Activated CD4-positive, CD25-positive, alpha-beta regulatory T cell treated with anti-CD3 and anti-CD28 coated beads, Interleukin-2, amount 50 U/mL, for 24 hours (primary cell): ENCODE measurements at regions not wholly inside any gene's neighbourhood (a gene's known extent, or its start where the extent isn't known, plus 50 kb on each side); places are given as distances from the start of the nearest gene placed in this dataset.
"Not testable (repeated sequence)": the region's sequence is repeated elsewhere in the genome, so short reads cannot be mapped to it uniquely, and the experiment has no call there.

ENCODE experiments used
- ATAC-seq, 2 donors: fragments of 150-1000 bp; cut with Tn5 transposase; one replicate each; pipeline ENCODE4 v1.10.0; 2021; ENCODE audit warnings: mild to moderate bottlenecking in 1 of 2, moderate library complexity in 1 of 2

GRCh38 chr3:88979760-88980159, 127.7 kb upstream of the EPHA3 start:
- ATAC-seq: no peak

- no peak for ATAC-seq
Observed at GRCh38 chr3:88983458-88983857, 124.0 kb upstream of the EPHA3 start.

- no peak for ATAC-seq
Observed at GRCh38 chr3:88984256-88984655, 123.2 kb upstream of the EPHA3 start.

- no peak for ATAC-seq
Observed at GRCh38 chr3:88984832-88985231, 122.6 kb upstream of the EPHA3 start.

- ATAC-seq: no peak
Observed at GRCh38 chr3:88985491-88985890, 121.9 kb upstream of the EPHA3 start.

GRCh38 chr3:88986834-88987233, 120.6 kb upstream of the EPHA3 start:
- no peak for ATAC-seq

GRCh38 chr3:88987776-88988175, 119.6 kb upstream of the EPHA3 start:
- no peak for ATAC-seq

GRCh38 chr3:88988906-88989305, 118.5 kb upstream of the EPHA3 start:
- ATAC-seq: no peak

GRCh38 chr3:88991496-88991895, 115.9 kb upstream of the EPHA3 start:
- ATAC-seq: no peak

- no peak for ATAC-seq
Observed at GRCh38 chr3:88996691-88997090, 110.7 kb upstream of the EPHA3 start.

- no peak for ATAC-seq
Observed at GRCh38 chr3:88997260-88997659, 110.2 kb upstream of the EPHA3 start.

- no peak for ATAC-seq
Observed at GRCh38 chr3:89000886-89001285, 106.5 kb upstream of the EPHA3 start.

GRCh38 chr3:89002191-89002590, 105.2 kb upstream of the EPHA3 start:
- ATAC-seq: no peak

- ATAC-seq: no peak
Observed at GRCh38 chr3:89013536-89013935, 93.9 kb upstream of the EPHA3 start.

GRCh38 chr3:89017531-89017930, 89.9 kb upstream of the EPHA3 start:
- ATAC-seq: no peak

- no peak for ATAC-seq
Observed at GRCh38 chr3:89025185-89025584, 82.2 kb upstream of the EPHA3 start.

- no peak for ATAC-seq
Observed at GRCh38 chr3:89032346-89033013, 74.9 kb upstream of the EPHA3 start.

GRCh38 chr3:89034723-89035122, 72.7 kb upstream of the EPHA3 start:
- not testable (repeated sequence) for ATAC-seq

- no peak for ATAC-seq
Observed at GRCh38 chr3:89038869-89039268, 68.6 kb upstream of the EPHA3 start.

- no peak for ATAC-seq
Observed at GRCh38 chr3:89042236-89042835, 65.1 kb upstream of the EPHA3 start.

- ATAC-seq: no peak
Observed at GRCh38 chr3:89043406-89043932, 64.0 kb upstream of the EPHA3 start.

GRCh38 chr3:89046661-89047060, 60.8 kb upstream of the EPHA3 start:
- no peak for ATAC-seq

- no peak for ATAC-seq
Observed at GRCh38 chr3:89049119-89049518, 58.3 kb upstream of the EPHA3 start.

GRCh38 chr3:89052386-89052785, 55.0 kb upstream of the EPHA3 start:
- ATAC-seq: no peak

- no peak for ATAC-seq
Observed at GRCh38 chr3:89057398-89057797, 50.0 kb upstream of the EPHA3 start.
